ENCODE measurements at regions not wholly inside any gene's neighbourhood (a gene's known extent, or its start where the extent isn't known, plus 50 kb on each side); places are given as distances from the start of the nearest gene placed in this dataset.

DNA sequence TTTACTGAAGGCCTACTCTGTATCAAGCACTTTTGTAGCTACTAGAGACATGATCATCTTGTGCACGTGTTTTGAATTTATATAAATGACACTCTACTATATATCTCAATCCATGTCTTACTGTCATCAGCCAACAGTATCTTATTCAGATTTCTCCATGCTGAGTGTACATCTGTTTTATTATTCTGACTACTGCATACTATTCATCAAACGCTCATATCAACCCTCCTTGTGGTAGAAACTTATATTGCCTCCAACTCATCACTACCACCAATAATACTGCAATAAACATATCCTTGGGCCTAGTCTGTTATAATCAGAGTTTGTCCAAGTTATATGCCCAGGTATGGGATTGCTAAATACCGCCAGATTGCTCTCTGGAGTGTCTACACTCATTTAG lies 81.6 kb upstream of the IRF2BP2 start:
- Histone ChIP-seq H3K27ac (ENCODE audit: poor library complexity, severe bottlenecking) (no peak overlapping the region), H3K4me1 (ENCODE audit: insufficient read depth, poor library complexity, severe bottlenecking) (no peaks in the 10 kb centered on the region), H3K27me3 (ENCODE audit: insufficient read depth, poor library complexity, severe bottlenecking) (no peaks in the 10 kb centered on the region), H3K36me3 (ENCODE audit: low read depth) (no peaks in the 10 kb centered on the region), H3K9me3 (ENCODE audit: severe bottlenecking) (no peaks in the 10 kb centered on the region), H3K4me3 (ENCODE audit: severe bottlenecking) (no peak overlapping the region)
- ATAC-seq (ENCODE audit: low read depth) (peak; percentile 51; the same call in 1 of the 3 replicates), DNase-seq (ENCODE audit: low spot score) (no peak)
- TF ChIP-seq, protein P1, sequence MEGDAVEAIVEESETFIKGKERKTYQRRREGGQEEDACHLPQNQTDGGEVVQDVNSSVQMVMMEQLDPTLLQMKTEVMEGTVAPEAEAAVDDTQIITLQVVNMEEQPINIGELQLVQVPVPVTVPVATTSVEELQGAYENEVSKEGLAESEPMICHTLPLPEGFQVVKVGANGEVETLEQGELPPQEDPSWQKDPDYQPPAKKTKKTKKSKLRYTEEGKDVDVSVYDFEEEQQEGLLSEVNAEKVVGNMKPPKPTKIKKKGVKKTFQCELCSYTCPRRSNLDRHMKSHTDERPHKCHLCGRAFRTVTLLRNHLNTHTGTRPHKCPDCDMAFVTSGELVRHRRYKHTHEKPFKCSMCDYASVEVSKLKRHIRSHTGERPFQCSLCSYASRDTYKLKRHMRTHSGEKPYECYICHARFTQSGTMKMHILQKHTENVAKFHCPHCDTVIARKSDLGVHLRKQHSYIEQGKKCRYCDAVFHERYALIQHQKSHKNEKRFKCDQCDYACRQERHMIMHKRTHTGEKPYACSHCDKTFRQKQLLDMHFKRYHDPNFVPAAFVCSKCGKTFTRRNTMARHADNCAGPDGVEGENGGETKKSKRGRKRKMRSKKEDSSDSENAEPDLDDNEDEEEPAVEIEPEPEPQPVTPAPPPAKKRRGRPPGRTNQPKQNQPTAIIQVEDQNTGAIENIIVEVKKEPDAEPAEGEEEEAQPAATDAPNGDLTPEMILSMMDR (IDR thresholded peaks at IDR 0.05; ENCODE audit: poor library complexity, severe bottlenecking): no peak

DNA sequence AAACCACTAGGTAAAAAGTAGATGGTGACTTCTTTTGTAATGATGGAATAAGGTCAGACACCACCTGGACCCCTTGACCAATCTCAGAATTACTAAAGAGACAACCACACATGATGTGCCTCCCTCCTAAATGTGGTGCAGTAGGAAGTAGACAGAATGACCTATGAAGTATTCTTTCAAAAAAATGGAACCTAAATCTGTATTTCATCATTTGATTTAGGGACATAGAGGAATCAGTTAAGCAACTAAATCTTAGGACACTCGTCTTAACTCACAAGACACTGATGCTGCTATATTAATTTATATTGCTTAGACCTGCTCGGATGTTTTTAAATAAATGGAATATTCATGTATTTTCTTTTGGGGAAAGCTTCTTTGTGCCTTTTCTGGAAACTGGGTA lies 80.9 kb upstream of the IRF2BP2 start:
- Histone ChIP-seq H3K4me1 (ENCODE audit: insufficient read depth, poor library complexity, severe bottlenecking) (no peaks in the 10 kb centered on the region), H3K4me3 (ENCODE audit: severe bottlenecking) (no peak overlapping the region), H3K36me3 (ENCODE audit: low read depth) (no peaks in the 10 kb centered on the region), H3K27me3 (ENCODE audit: insufficient read depth, poor library complexity, severe bottlenecking) (no peaks in the 10 kb centered on the region), H3K27ac (ENCODE audit: poor library complexity, severe bottlenecking) (no peak overlapping the region), H3K9me3 (ENCODE audit: severe bottlenecking) (no peaks in the 10 kb centered on the region)
- no peak for DNase-seq (ENCODE audit: low spot score)
- no peak for ATAC-seq (ENCODE audit: low read depth)
- TF ChIP-seq, protein P1 (IDR thresholded peaks at IDR 0.05; ENCODE audit: poor library complexity, severe bottlenecking): no peak

- TF ChIP-seq, protein P1 (IDR thresholded peaks at IDR 0.05; ENCODE audit: poor library complexity, severe bottlenecking): no peak
- no peaks in the 10 kb centered on the region for H3K36me3 ChIP-seq (ENCODE audit: low read depth)
- DNase-seq (ENCODE audit: low spot score) (no peak), ATAC-seq (ENCODE audit: low read depth) (no peak)
- H3K27ac ChIP-seq (ENCODE audit: poor library complexity, severe bottlenecking): no peak overlapping the region
- H3K4me3 ChIP-seq (ENCODE audit: severe bottlenecking): no peak overlapping the region
- no peaks in the 10 kb centered on the region for H3K27me3 ChIP-seq (ENCODE audit: insufficient read depth, poor library complexity, severe bottlenecking)
- peaks cover 3% of the 10 kb centered on the region for H3K4me1 ChIP-seq (ENCODE audit: insufficient read depth, poor library complexity, severe bottlenecking)
- H3K9me3 ChIP-seq (ENCODE audit: severe bottlenecking): no peaks in the 10 kb centered on the region
Observed at GRCh38 chr1:234689236-234689635, 79.3 kb upstream of the IRF2BP2 start.

DNA sequence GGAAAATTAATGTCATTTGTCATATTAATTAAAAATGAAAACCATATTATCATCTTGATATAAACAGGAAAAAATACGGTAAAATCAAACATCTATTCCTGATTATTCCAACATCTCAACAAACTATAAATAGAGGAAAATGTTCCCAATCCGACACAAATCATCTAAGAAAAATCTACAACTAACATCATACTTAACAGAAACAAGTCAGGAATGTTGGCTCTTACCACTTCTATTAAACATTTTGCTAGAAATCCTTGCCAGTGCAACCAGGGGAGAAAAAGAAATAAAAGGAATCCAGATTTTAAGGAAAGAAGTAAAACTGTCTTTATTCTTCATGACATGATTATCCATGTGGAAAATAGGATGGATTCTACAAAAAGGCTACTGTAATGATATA lies 77.0 kb upstream of the IRF2BP2 start:
- H3K27ac ChIP-seq (ENCODE audit: poor library complexity, severe bottlenecking): no peak overlapping the region
- no peaks in the 10 kb centered on the region for H3K36me3 ChIP-seq (ENCODE audit: low read depth)
- ATAC-seq (ENCODE audit: low read depth) (no peak), DNase-seq (ENCODE audit: low spot score) (no peak)
- TF ChIP-seq, protein P1 (IDR thresholded peaks at IDR 0.05; ENCODE audit: poor library complexity, severe bottlenecking): no peak
- no peaks in the 10 kb centered on the region for H3K9me3 ChIP-seq (ENCODE audit: severe bottlenecking)
- no peak overlapping the region for H3K4me3 ChIP-seq (ENCODE audit: severe bottlenecking)
- H3K4me1 ChIP-seq (ENCODE audit: insufficient read depth, poor library complexity, severe bottlenecking): peaks cover 3% of the 10 kb centered on the region
- no peaks in the 10 kb centered on the region for H3K27me3 ChIP-seq (ENCODE audit: insufficient read depth, poor library complexity, severe bottlenecking)

- Histone ChIP-seq H3K36me3 (ENCODE audit: low read depth) (no peaks in the 10 kb centered on the region), H3K27ac (ENCODE audit: poor library complexity, severe bottlenecking) (no peak overlapping the region), H3K4me3 (ENCODE audit: severe bottlenecking) (no peak overlapping the region), H3K4me1 (ENCODE audit: insufficient read depth, poor library complexity, severe bottlenecking) (peaks cover 3% of the 10 kb centered on the region), H3K9me3 (ENCODE audit: severe bottlenecking) (no peaks in the 10 kb centered on the region), H3K27me3 (ENCODE audit: insufficient read depth, poor library complexity, severe bottlenecking) (no peaks in the 10 kb centered on the region)
- TF ChIP-seq, protein P1 (IDR thresholded peaks at IDR 0.05; ENCODE audit: poor library complexity, severe bottlenecking): no peak
- no peak for ATAC-seq (ENCODE audit: low read depth)
- DNase-seq (ENCODE audit: low spot score): no peak
Observed at GRCh38 chr1:234686035-234686434, 76.1 kb upstream of the IRF2BP2 start.
